PC-9 (cell line): ENCODE measurements at regions not wholly inside any gene's neighbourhood (a gene's known extent, or its start where the extent isn't known, plus 50 kb on each side); places are given as distances from the start of the nearest gene placed in this dataset.

Source experiments
- BruUV-seq: library from RNA; stranded (reverse); fragments of 400-500 nt; replicated peaks from 2 replicates; lab custom pipeline; 2021; lab: Mats Ljungman, UMichigan
- CTCF ChIA-PET: fragments of 300-600 bp; sonication (Branson Sonifier 250); formaldehyde crosslinking; loops from one replicate; lab custom pipeline; 2022; ENCODE audit warnings: antibody characterized with exemption; lab: Charles Lee
- POLR2A ChIA-PET: fragments of 300-600 bp; sonication (Branson Sonifier 250); formaldehyde crosslinking; loops from one replicate; lab custom pipeline; 2022; ENCODE audit warnings: antibody characterized with exemption; ENCODE audit not compliant: unreplicated experiment; lab: Charles Lee
- DNase-seq, 2 experiments: peaks; one replicate each; pipeline versions ENCODE4 v3.0.0 to v3.0.0-alpha.2; 2015 to 2022; ENCODE audit warnings: mixed read lengths in 1 of 2
- H2AFZ ChIP-seq: fragments of 200-600 bp; sonication (generic); 2 replicates; pipeline ENCODE4 v1.8.1; 2017; ENCODE audit warnings: antibody characterized with exemption
- H3F3A ChIP-seq: fragments of 200-600 bp; sonication (generic); 2 replicates; pipeline ENCODE4 v1.8.1; 2017; ENCODE audit warnings: antibody characterized with exemption, mild to moderate bottlenecking, low read depth; ENCODE audit not compliant: insufficient read depth
- H3K27ac ChIP-seq: fragments of 200-600 bp; sonication (generic); 2 replicates; pipeline ENCODE4 v1.6.1; 2016; ENCODE audit warnings: mixed run types
- H3K27me3 ChIP-seq: fragments of 200-600 bp; sonication (generic); 2 replicates; pipeline ENCODE4 v1.6.1; 2016; ENCODE audit warnings: low read depth, mixed run types; ENCODE audit not compliant: insufficient read depth
- H3K36me3 ChIP-seq: fragments of 200-600 bp; sonication (generic); 2 replicates; pipeline ENCODE4 v1.6.1; 2016; ENCODE audit warnings: low read depth, mixed run types
- H3K4me1 ChIP-seq: fragments of 200-600 bp; sonication (generic); replicated peaks from 2 replicates; pipeline ENCODE4 v1.6.1; 2016; ENCODE audit warnings: mixed run types; ENCODE audit not compliant: insufficient read depth
- H3K4me2 ChIP-seq: fragments of 200-600 bp; sonication (generic); 2 replicates; pipeline ENCODE4 v1.6.1; 2017; ENCODE audit warnings: mixed run types
- H3K4me3 ChIP-seq: fragments of 200-600 bp; sonication (generic); 2 replicates; pipeline ENCODE4 v1.6.1; 2016; ENCODE audit warnings: mixed run types
- H3K79me2 ChIP-seq: fragments of 200-600 bp; sonication (generic); 2 replicates; pipeline ENCODE4 v1.6.1; 2017; ENCODE audit warnings: low read depth, mixed run types
- H3K9me2 ChIP-seq: fragments of 200-600 bp; sonication (generic); 2 replicates; pipeline ENCODE4 v1.8.1; 2017; ENCODE audit warnings: mild to moderate bottlenecking; ENCODE audit not compliant: insufficient read depth
- H3K9me3 ChIP-seq: fragments of 200-600 bp; sonication (generic); 2 replicates; pipeline ENCODE4 v1.8.1; 2016; ENCODE audit warnings: low read depth; ENCODE audit not compliant: insufficient read depth
- H4K20me1 ChIP-seq: fragments of 200-600 bp; sonication (generic); 2 replicates; pipeline ENCODE4 v1.8.1; 2017; ENCODE audit not compliant: insufficient read depth
- EZH2 ChIP-seq: fragments of 200-600 bp; sonication (generic); IDR thresholded peaks from 2 replicates; pipeline ENCODE4 v1.8.0; 2017; ENCODE audit warnings: antibody characterized with exemption, low read depth
- intact Hi-C: fragments of 100-400 bp; cut with micrococcal nuclease; formaldehyde crosslinking; loops from one replicate; pipeline ENCODE4 v1.10.0; 2022; ENCODE audit not compliant: unreplicated experiment
- TF ChIP-seq, protein P1 (sequence below): fragments of 200-600 bp; sonication (generic); conservative IDR thresholded peaks from 2 replicates; pipeline ENCODE4 v1.6.1; 2017; ENCODE audit warnings: mixed run types, antibody characterized with exemption, mild to moderate bottlenecking, moderate library complexity

GRCh38 chr21:28669971-28670653 lies 322.6 kb downstream of the LTN1 start:
- Histone ChIP-seq H3K4me3 (no peak overlapping the region), H3K36me3 (no peaks in the 10 kb centered on the region), H3K27me3 (no peaks in the 10 kb centered on the region), H3K9me2 (no peaks in the 10 kb centered on the region), H3K4me2 (no peak overlapping the region), H3K27ac (no peak overlapping the region), H3F3A (no peaks in the 10 kb centered on the region), H3K4me1 (no peaks in the 10 kb centered on the region), H3K79me2 (no peaks in the 10 kb centered on the region), H4K20me1 (no peaks in the 10 kb centered on the region), H2AFZ (no peak overlapping the region), H3K9me3 (no peaks in the 10 kb centered on the region)
- no TSS peak for BruUV-seq
- DNase-seq, result no peak
- POLR2A ChIA-PET, result no interaction called here
- TF ChIP-seq EZH2, result no peak
- TF ChIP-seq, protein P1, sequence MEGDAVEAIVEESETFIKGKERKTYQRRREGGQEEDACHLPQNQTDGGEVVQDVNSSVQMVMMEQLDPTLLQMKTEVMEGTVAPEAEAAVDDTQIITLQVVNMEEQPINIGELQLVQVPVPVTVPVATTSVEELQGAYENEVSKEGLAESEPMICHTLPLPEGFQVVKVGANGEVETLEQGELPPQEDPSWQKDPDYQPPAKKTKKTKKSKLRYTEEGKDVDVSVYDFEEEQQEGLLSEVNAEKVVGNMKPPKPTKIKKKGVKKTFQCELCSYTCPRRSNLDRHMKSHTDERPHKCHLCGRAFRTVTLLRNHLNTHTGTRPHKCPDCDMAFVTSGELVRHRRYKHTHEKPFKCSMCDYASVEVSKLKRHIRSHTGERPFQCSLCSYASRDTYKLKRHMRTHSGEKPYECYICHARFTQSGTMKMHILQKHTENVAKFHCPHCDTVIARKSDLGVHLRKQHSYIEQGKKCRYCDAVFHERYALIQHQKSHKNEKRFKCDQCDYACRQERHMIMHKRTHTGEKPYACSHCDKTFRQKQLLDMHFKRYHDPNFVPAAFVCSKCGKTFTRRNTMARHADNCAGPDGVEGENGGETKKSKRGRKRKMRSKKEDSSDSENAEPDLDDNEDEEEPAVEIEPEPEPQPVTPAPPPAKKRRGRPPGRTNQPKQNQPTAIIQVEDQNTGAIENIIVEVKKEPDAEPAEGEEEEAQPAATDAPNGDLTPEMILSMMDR, result no peak
- intact Hi-C loops, result no loop called here
- CTCF ChIA-PET, result no interaction called here

DNA sequence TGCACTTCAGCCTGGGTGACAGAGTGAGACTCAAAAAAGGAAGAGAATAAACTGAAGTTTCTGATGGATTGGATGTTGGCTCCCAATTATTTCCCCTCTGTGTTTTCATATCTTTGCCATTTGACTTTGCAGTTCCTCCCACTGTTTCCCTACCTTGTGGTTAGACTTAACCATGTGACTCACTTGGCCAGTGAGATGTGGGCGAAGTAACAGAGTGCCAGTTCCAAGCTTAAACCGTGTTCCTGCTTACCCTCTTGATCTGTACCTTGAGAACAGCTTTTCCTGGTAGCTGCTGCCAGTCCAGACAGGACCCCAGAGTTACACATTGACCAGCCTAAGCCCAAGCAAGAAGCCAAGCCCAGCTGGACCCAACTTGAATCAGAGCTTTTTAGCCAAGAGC lies 323.4 kb downstream of the LTN1 start:
- no peaks in the 10 kb centered on the region for H3K79me2 ChIP-seq
- H2AFZ ChIP-seq, result no peak overlapping the region
- ChIA-PET POLR2A (no interaction called here), CTCF (no interaction called here)
- H3K4me2 ChIP-seq, result no peak overlapping the region
- intact Hi-C loops, result no loop called here
- TF ChIP-seq, protein P1, result no peak
- TF ChIP-seq EZH2, result no peak
- H3K4me3 ChIP-seq, result no peak overlapping the region
- no peaks in the 10 kb centered on the region for H3K4me1 ChIP-seq
- no peak overlapping the region for H3K27ac ChIP-seq
- H3K9me3 ChIP-seq, result no peaks in the 10 kb centered on the region
- no peaks in the 10 kb centered on the region for H3K9me2 ChIP-seq
- no peaks in the 10 kb centered on the region for H3K27me3 ChIP-seq
- no peaks in the 10 kb centered on the region for H3F3A ChIP-seq
- BruUV-seq, result no TSS peak
- no peaks in the 10 kb centered on the region for H4K20me1 ChIP-seq
- H3K36me3 ChIP-seq, result no peaks in the 10 kb centered on the region
- no peak for DNase-seq

- no peak for DNase-seq
- intact Hi-C loops, result no loop called here
- H2AFZ ChIP-seq, result no peak overlapping the region
- no peaks in the 10 kb centered on the region for H3K9me3 ChIP-seq
- ChIA-PET POLR2A (no interaction called here), CTCF (no interaction called here)
- no peaks in the 10 kb centered on the region for H4K20me1 ChIP-seq
- no peaks in the 10 kb centered on the region for H3K4me1 ChIP-seq
- H3K36me3 ChIP-seq, result no peaks in the 10 kb centered on the region
- H3K4me2 ChIP-seq, result no peak overlapping the region
- TF ChIP-seq EZH2, result no peak
- TF ChIP-seq, protein P1, result no peak
- H3K4me3 ChIP-seq, result no peak overlapping the region
- no TSS peak for BruUV-seq
- no peaks in the 10 kb centered on the region for H3F3A ChIP-seq
- H3K27me3 ChIP-seq, result no peaks in the 10 kb centered on the region
- H3K79me2 ChIP-seq, result no peaks in the 10 kb centered on the region
- H3K27ac ChIP-seq, result no peak overlapping the region
- no peaks in the 10 kb centered on the region for H3K9me2 ChIP-seq
These were observed 328.9 kb downstream of the LTN1 start for GRCh38 chr21:28663754-28664153.
